GM21390 (cell line): ENCODE measurements at regions not wholly inside any gene's neighbourhood (a gene's known extent, or its start where the extent isn't known, plus 50 kb on each side); places are given as distances from the start of the nearest gene placed in this dataset.

Source experiments
- ATAC-seq: cut with Tn5 transposase; IDR thresholded peaks from one replicate; pipeline ENCODE4 v1.9.1; 2021; ENCODE audit not compliant: unreplicated experiment

- ATAC-seq: no peak
Measured at GRCh38 chr2:12596771-12597170, 120.0 kb upstream of the TRIB2 start.

GRCh38 chr2:12597610-12598009, 119.1 kb upstream of the TRIB2 start:
- no peak for ATAC-seq

GRCh38 chr2:12602661-12603060, 114.1 kb upstream of the TRIB2 start:
- ATAC-seq: no peak

- no peak for ATAC-seq
Measured at GRCh38 chr2:12603781-12604295, 112.9 kb upstream of the TRIB2 start.

- no peak for ATAC-seq
Measured at GRCh38 chr2:12604341-12604740, 112.4 kb upstream of the TRIB2 start.

- no peak for ATAC-seq
Measured at GRCh38 chr2:12605366-12605765, 111.4 kb upstream of the TRIB2 start.

GRCh38 chr2:12605936-12606335, 110.8 kb upstream of the TRIB2 start:
- no peak for ATAC-seq

- no peak for ATAC-seq
Measured at GRCh38 chr2:12606472-12607000, 110.2 kb upstream of the TRIB2 start.

- ATAC-seq: no peak
Measured at GRCh38 chr2:12607971-12608370, 108.8 kb upstream of the TRIB2 start.

- ATAC-seq: no peak
Measured at GRCh38 chr2:12610314-12610713, 106.4 kb upstream of the TRIB2 start.

GRCh38 chr2:12612168-12612567, 104.6 kb upstream of the TRIB2 start:
- ATAC-seq: no peak

GRCh38 chr2:12612671-12613070, 104.1 kb upstream of the TRIB2 start:
- no peak for ATAC-seq

GRCh38 chr2:12613137-12613835, 103.5 kb upstream of the TRIB2 start:
- ATAC-seq: peak; percentile 46

GRCh38 chr2:12615509-12615908, 101.2 kb upstream of the TRIB2 start:
- ATAC-seq: no peak

- ATAC-seq: no peak
Measured at GRCh38 chr2:12616456-12617156, 100.1 kb upstream of the TRIB2 start.

GRCh38 chr2:12617366-12617765, 99.4 kb upstream of the TRIB2 start:
- ATAC-seq: no peak

GRCh38 chr2:12617853-12618252, 98.9 kb upstream of the TRIB2 start:
- ATAC-seq: no peak

- ATAC-seq: no peak
Measured at GRCh38 chr2:12618576-12618975, 98.2 kb upstream of the TRIB2 start.

- ATAC-seq: no peak
Measured at GRCh38 chr2:12619975-12620374, 96.8 kb upstream of the TRIB2 start.

- ATAC-seq: no peak
Measured at GRCh38 chr2:12620759-12621158, 96.0 kb upstream of the TRIB2 start.

- no peak for ATAC-seq
Measured at GRCh38 chr2:12623051-12623450, 93.7 kb upstream of the TRIB2 start.

GRCh38 chr2:12624384-12624783, 92.4 kb upstream of the TRIB2 start:
- no peak for ATAC-seq
